ENCODE measurements at regions not wholly inside any gene's neighbourhood (a gene's known extent, or its start where the extent isn't known, plus 50 kb on each side); places are given as distances from the start of the nearest gene placed in this dataset.

DNA sequence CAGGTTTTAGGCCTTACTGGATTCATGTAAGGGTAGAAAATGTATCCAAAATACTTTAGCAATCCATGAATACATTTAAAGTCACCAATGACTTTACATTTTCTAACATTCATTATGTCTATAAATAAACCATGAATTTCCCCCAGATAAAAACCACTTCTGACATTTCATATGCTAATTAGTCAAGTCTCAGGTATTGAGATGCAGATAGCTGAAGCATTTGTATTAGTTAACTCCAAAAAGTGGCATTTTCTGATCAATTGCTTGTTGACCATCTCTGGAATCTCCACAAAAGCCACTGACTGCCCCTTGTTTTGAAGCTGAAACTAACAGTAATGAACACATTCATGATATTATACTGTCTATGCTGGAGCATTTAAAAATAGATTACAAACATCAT, 68.4 kb upstream of the RAP2B start:
- no peaks in the 10 kb centered on the region for H3K9me3 Mint-ChIP-seq (ENCODE audit: unreplicated experiment)
- POLR2A ChIA-PET = interaction anchor here (0.7 kb wide), 1 partner anchor 68 kb away, joined by 3 read pairs; no protein-coding TSS in a partner anchor
- H3K36me3 Mint-ChIP-seq (ENCODE audit: insufficient read depth, unreplicated experiment) = no peaks in the 10 kb centered on the region
- TF ChIP-seq, protein P1, sequence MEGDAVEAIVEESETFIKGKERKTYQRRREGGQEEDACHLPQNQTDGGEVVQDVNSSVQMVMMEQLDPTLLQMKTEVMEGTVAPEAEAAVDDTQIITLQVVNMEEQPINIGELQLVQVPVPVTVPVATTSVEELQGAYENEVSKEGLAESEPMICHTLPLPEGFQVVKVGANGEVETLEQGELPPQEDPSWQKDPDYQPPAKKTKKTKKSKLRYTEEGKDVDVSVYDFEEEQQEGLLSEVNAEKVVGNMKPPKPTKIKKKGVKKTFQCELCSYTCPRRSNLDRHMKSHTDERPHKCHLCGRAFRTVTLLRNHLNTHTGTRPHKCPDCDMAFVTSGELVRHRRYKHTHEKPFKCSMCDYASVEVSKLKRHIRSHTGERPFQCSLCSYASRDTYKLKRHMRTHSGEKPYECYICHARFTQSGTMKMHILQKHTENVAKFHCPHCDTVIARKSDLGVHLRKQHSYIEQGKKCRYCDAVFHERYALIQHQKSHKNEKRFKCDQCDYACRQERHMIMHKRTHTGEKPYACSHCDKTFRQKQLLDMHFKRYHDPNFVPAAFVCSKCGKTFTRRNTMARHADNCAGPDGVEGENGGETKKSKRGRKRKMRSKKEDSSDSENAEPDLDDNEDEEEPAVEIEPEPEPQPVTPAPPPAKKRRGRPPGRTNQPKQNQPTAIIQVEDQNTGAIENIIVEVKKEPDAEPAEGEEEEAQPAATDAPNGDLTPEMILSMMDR (IDR thresholded peaks at IDR 0.05; ENCODE audit: unreplicated experiment) = no peak
- peaks cover under 1% of the 10 kb centered on the region for H3K4me1 Mint-ChIP-seq (ENCODE audit: insufficient read depth, unreplicated experiment)
- BruUV-seq (replicated peaks) = no TSS peak
- intact Hi-C loops (cut with micrococcal nuclease) = no loop called here
- no peaks in the 10 kb centered on the region for H3K27me3 Mint-ChIP-seq (ENCODE audit: insufficient read depth, unreplicated experiment)
- H3K4me3 Mint-ChIP-seq (ENCODE audit: unreplicated experiment) = no peak overlapping the region
- CTCF ChIA-PET = no interaction called here
- no peak for DNase-seq (ENCODE audit: unreplicated experiment)
- peak overlapping the region; percentile 57 for H3K27ac Mint-ChIP-seq (ENCODE audit: low read depth, unreplicated experiment)

DNA sequence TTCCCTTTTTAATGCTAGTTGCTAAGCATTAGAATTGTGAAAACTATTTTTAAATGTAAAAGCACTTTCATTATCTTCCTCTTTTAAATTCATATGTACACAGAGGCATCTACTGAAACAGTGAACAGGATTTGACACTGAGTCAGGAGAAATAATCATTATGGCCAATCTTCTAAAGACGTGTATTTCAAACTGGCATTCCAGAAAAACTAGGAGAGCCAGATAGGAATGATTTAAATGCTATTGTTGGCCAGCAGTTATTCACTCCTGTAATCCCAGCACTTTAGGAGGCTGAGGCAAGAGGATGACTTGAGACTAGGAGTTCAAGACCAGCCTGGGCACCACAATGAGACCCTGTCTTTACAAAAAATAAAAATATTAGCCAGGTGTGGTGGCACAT, 67.6 kb upstream of the RAP2B start:
- Mint-ChIP-seq H3K27me3 (ENCODE audit: insufficient read depth, unreplicated experiment) (no peaks in the 10 kb centered on the region), H3K4me1 (ENCODE audit: insufficient read depth, unreplicated experiment) (no peaks in the 10 kb centered on the region), H3K36me3 (ENCODE audit: insufficient read depth, unreplicated experiment) (no peaks in the 10 kb centered on the region), H3K9me3 (ENCODE audit: unreplicated experiment) (no peaks in the 10 kb centered on the region), H3K4me3 (ENCODE audit: unreplicated experiment) (no peak overlapping the region), H3K27ac (ENCODE audit: low read depth, unreplicated experiment) (no peak overlapping the region)
- TF ChIP-seq, protein P1 (IDR thresholded peaks at IDR 0.05; ENCODE audit: unreplicated experiment) = no peak
- BruUV-seq (replicated peaks) = no TSS peak
- no peak for DNase-seq (ENCODE audit: unreplicated experiment)
- ChIA-PET CTCF (interaction anchor here (0.6 kb wide), 1 partner anchor 361 kb away, joined by 4 read pairs; no protein-coding TSS in a partner anchor), POLR2A (no interaction called here)
- intact Hi-C loops (cut with micrococcal nuclease) = no loop called here

DNA sequence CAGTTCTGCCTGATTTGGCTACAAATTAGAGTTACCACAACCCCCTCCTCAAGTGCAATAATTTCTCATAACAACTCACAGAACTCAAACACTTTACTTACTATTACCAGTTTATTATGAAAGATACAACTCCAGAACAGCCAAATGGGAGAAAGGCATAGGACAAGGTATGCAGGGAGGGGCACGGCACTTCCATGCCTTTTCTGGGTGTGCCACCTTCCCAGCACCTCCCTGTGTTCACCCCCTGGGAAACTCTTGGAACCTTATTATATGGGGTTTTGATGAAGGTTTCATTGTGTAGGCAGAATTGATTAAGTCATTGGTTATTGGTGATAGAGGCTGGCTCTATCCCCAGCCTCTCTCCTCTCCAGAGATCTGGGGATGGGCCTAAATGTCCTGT, 66.6 kb upstream of the RAP2B start:
- H3K9me3 Mint-ChIP-seq (ENCODE audit: unreplicated experiment) = no peaks in the 10 kb centered on the region
- no TSS peak for BruUV-seq (replicated peaks)
- intact Hi-C loops (cut with micrococcal nuclease) = no loop called here
- no peaks in the 10 kb centered on the region for H3K36me3 Mint-ChIP-seq (ENCODE audit: insufficient read depth, unreplicated experiment)
- H3K27me3 Mint-ChIP-seq (ENCODE audit: insufficient read depth, unreplicated experiment) = no peaks in the 10 kb centered on the region
- ChIA-PET POLR2A (no interaction called here), CTCF (no interaction called here)
- H3K27ac Mint-ChIP-seq (ENCODE audit: low read depth, unreplicated experiment) = no peak overlapping the region
- no peak for DNase-seq (ENCODE audit: unreplicated experiment)
- H3K4me3 Mint-ChIP-seq (ENCODE audit: unreplicated experiment) = no peak overlapping the region
- no peaks in the 10 kb centered on the region for H3K4me1 Mint-ChIP-seq (ENCODE audit: insufficient read depth, unreplicated experiment)
- TF ChIP-seq, protein P1 (IDR thresholded peaks at IDR 0.05; ENCODE audit: unreplicated experiment) = no peak

DNA sequence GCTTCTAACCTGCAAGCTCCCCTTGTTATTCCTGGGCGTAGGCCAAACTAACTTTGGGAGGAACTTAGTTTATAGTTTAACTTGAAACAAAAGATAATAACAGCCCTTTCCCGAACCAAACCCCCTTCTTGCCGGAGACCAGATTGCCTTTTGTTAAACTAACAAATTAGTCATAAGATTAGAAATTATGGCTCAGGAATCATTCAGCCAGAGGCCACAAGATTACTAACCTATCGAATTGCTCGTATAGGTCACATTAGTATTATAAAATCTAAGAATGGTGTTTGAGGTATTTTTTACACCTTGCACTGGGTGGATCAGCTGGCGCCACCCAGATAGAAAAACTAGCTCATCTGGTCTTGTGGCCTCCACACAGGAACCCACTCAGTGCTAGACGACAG, 65.3 kb upstream of the RAP2B start:
- Mint-ChIP-seq H3K27me3 (ENCODE audit: insufficient read depth, unreplicated experiment) (no peaks in the 10 kb centered on the region), H3K9me3 (ENCODE audit: unreplicated experiment) (no peaks in the 10 kb centered on the region), H3K4me1 (ENCODE audit: insufficient read depth, unreplicated experiment) (no peaks in the 10 kb centered on the region), H3K36me3 (ENCODE audit: insufficient read depth, unreplicated experiment) (no peaks in the 10 kb centered on the region), H3K4me3 (ENCODE audit: unreplicated experiment) (no peak overlapping the region), H3K27ac (ENCODE audit: low read depth, unreplicated experiment) (no peak overlapping the region)
- no TSS peak for BruUV-seq (replicated peaks)
- CTCF ChIA-PET = no interaction called here
- no peak for DNase-seq (ENCODE audit: unreplicated experiment)
- intact Hi-C loops (cut with micrococcal nuclease) = no loop called here
- TF ChIP-seq, protein P1 (IDR thresholded peaks at IDR 0.05; ENCODE audit: unreplicated experiment) = no peak
- POLR2A ChIA-PET = interaction anchor here (0.6 to 1.1 kb wide), 2 partner anchors 15 to 63 kb away, joined by 3 to 4 read pairs; no protein-coding TSS in a partner anchor
